HG03520 (cell line): ENCODE measurements at regions not wholly inside any gene's neighbourhood (a gene's known extent, or its start where the extent isn't known, plus 50 kb on each side); places are given as distances from the start of the nearest gene placed in this dataset.
"Not testable (repeated sequence)": the region's sequence is repeated elsewhere in the genome, so short reads cannot be mapped to it uniquely, and the experiment has no call there.

ENCODE experiments used
- ATAC-seq: cut with Tn5 transposase; IDR thresholded peaks from one replicate; pipeline ENCODE4 v1.9.1; 2021; ENCODE audit warnings: mild to moderate bottlenecking, moderate library complexity; ENCODE audit not compliant: unreplicated experiment

- no peak for ATAC-seq
Observed at GRCh38 chr4:72886602-72887001, 182.9 kb downstream of the COX18 start.

GRCh38 chr4:72884225-72884624 lies 185.3 kb downstream of the COX18 start:
- ATAC-seq: not testable (repeated sequence)

- ATAC-seq: no peak
Observed at GRCh38 chr4:72876946-72877345, 192.6 kb downstream of the COX18 start.

- no peak for ATAC-seq
Observed at GRCh38 chr4:72875545-72875944, 194.0 kb downstream of the COX18 start.

- no peak for ATAC-seq
Observed at GRCh38 chr4:72875138-72875537, 194.4 kb downstream of the COX18 start.

- ATAC-seq: no peak
Observed at GRCh38 chr4:72864898-72865297, 204.6 kb downstream of the COX18 start.

- not testable (repeated sequence) for ATAC-seq
Observed at GRCh38 chr4:72864277-72864676, 205.2 kb downstream of the COX18 start.

GRCh38 chr4:72860766-72861165 lies 208.8 kb downstream of the COX18 start:
- no peak for ATAC-seq

- no peak for ATAC-seq
Observed at GRCh38 chr4:72858328-72858727, 211.2 kb downstream of the COX18 start.

GRCh38 chr4:72857787-72858186 lies 211.7 kb downstream of the COX18 start:
- ATAC-seq: no peak

GRCh38 chr4:72857216-72857615 lies 212.3 kb downstream of the COX18 start:
- ATAC-seq: no peak

- ATAC-seq: no peak
Observed at GRCh38 chr4:72846280-72847111, 223.0 kb downstream of the COX18 start.

GRCh38 chr4:72843466-72843865 lies 226.1 kb downstream of the COX18 start:
- no peak for ATAC-seq

GRCh38 chr4:72842323-72842722 lies 227.2 kb downstream of the COX18 start:
- no peak for ATAC-seq

GRCh38 chr4:72840166-72840565 lies 229.3 kb downstream of the COX18 start:
- not testable (repeated sequence) for ATAC-seq

GRCh38 chr4:72828864-72829263 lies 240.7 kb downstream of the COX18 start:
- no peak for ATAC-seq

GRCh38 chr4:72827968-72828367 lies 241.5 kb downstream of the COX18 start:
- no peak for ATAC-seq

- ATAC-seq: no peak
Observed at GRCh38 chr4:72820107-72820506, 249.4 kb downstream of the COX18 start.

- no peak for ATAC-seq
Observed at GRCh38 chr4:72817012-72817411, 248.0 kb upstream of the ADAMTS3 start.

GRCh38 chr4:72814241-72814640 lies 245.2 kb upstream of the ADAMTS3 start:
- ATAC-seq: no peak

GRCh38 chr4:72809208-72809607 lies 240.2 kb upstream of the ADAMTS3 start:
- ATAC-seq: no peak

GRCh38 chr4:72805284-72805683 lies 236.3 kb upstream of the ADAMTS3 start:
- no peak for ATAC-seq

- no peak for ATAC-seq
Observed at GRCh38 chr4:72797486-72797885, 228.5 kb upstream of the ADAMTS3 start.
